ENCODE measurements at regions not wholly inside any gene's neighbourhood (a gene's known extent, or its start where the extent isn't known, plus 50 kb on each side); places are given as distances from the start of the nearest gene placed in this dataset.

DNA sequence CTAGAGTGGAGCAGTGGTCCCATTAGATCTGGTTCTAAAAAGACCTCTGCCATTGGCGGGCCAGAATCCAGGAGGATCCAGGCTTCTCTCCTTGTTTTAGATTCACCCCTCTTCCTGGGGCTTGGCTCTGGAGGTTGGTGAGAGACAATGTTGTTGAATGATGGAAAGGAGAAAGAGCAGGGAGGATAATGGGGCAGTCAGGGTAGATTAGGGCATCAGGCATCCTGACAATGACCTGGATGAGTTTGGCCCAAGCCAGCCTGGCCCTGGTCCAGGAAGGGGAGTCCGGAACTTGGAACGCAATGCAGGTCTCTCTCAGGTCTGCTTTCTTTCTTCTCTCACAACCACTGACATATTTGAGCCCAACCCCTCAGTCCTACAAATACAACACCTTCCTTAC is 260.1 kb upstream of the RASGRP1 start:
- Histone ChIP-seq H3K27me3 (ENCODE audit: control insufficient read depth, insufficient read depth, low read length) (no peaks in the 10 kb centered on the region), H3K36me3 (ENCODE audit: control insufficient read depth, insufficient read depth, low read length) (no peaks in the 10 kb centered on the region), H3K4me3 (ENCODE audit: low read depth, low read length) (no peak overlapping the region)
- no peak for DNase-seq (ENCODE audit: low read depth)
- TF ChIP-seq, protein P1, sequence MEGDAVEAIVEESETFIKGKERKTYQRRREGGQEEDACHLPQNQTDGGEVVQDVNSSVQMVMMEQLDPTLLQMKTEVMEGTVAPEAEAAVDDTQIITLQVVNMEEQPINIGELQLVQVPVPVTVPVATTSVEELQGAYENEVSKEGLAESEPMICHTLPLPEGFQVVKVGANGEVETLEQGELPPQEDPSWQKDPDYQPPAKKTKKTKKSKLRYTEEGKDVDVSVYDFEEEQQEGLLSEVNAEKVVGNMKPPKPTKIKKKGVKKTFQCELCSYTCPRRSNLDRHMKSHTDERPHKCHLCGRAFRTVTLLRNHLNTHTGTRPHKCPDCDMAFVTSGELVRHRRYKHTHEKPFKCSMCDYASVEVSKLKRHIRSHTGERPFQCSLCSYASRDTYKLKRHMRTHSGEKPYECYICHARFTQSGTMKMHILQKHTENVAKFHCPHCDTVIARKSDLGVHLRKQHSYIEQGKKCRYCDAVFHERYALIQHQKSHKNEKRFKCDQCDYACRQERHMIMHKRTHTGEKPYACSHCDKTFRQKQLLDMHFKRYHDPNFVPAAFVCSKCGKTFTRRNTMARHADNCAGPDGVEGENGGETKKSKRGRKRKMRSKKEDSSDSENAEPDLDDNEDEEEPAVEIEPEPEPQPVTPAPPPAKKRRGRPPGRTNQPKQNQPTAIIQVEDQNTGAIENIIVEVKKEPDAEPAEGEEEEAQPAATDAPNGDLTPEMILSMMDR (IDR thresholded peaks at IDR 0.05; ENCODE audit: insufficient read depth, low read length, poor library complexity, severe bottlenecking), result no peak

DNA sequence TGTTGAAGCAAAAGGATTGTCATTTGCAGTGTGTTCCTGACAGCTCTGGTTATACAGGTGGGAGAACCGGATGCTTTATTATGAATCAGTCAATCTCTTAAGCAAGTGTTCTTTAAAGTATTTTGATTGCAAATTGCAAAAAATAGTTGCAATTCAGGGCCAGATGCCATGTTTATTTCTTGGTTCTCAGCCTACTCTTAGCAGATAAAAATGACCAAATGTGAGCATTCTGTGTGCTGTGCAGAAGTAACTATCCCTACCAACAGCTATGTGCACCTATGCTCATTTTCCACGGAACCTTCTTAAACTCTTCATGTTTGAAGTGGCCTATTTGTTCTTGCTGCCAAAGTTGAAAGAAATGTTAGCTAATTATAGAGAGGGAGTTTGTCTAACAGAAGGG is 262.3 kb upstream of the RASGRP1 start:
- TF ChIP-seq, protein P1 (IDR thresholded peaks at IDR 0.05; ENCODE audit: insufficient read depth, low read length, poor library complexity, severe bottlenecking), result no peak
- no peak for DNase-seq (ENCODE audit: low read depth)

GRCh38 chr15:38828031-38828532 is 263.5 kb upstream of the RASGRP1 start:
- no peak overlapping the region for H3K4me3 ChIP-seq (ENCODE audit: low read depth, low read length)
- TF ChIP-seq, protein P1 (IDR thresholded peaks at IDR 0.05; ENCODE audit: insufficient read depth, low read length, poor library complexity, severe bottlenecking), result no peak
- no peaks in the 10 kb centered on the region for H3K27me3 ChIP-seq (ENCODE audit: control insufficient read depth, insufficient read depth, low read length)
- no peak for DNase-seq (ENCODE audit: low read depth)
- no peaks in the 10 kb centered on the region for H3K36me3 ChIP-seq (ENCODE audit: control insufficient read depth, insufficient read depth, low read length)

More for the DNA sequence above, 262.3 kb upstream of the RASGRP1 start:
- H3K4me3 ChIP-seq (ENCODE audit: low read depth, low read length), result no peak overlapping the region
- no peaks in the 10 kb centered on the region for H3K27me3 ChIP-seq (ENCODE audit: control insufficient read depth, insufficient read depth, low read length)
- no peaks in the 10 kb centered on the region for H3K36me3 ChIP-seq (ENCODE audit: control insufficient read depth, insufficient read depth, low read length)

DNA sequence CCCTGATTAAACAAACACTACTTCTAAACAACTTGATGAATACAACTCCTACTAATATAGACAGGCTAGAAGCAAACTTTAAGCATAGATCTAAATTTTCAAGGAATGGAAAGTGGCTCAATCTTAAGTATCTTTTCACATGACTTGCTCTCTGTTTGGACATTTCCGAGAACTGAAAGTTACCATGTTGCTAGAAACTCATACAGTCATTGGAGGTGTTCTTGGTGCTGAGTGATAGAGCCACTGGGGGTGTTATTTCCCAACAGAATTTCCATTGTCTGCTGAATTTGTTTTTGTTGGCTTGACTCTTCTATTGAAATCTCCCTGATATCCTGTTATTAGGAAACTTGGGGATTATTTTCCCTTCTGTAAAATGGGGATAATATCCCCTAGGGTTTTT is 264.5 kb upstream of the RASGRP1 start:
- TF ChIP-seq, protein P1 (IDR thresholded peaks at IDR 0.05; ENCODE audit: insufficient read depth, low read length, poor library complexity, severe bottlenecking), result no peak
- no peak for DNase-seq (ENCODE audit: low read depth)
- Histone ChIP-seq H3K4me3 (ENCODE audit: low read depth, low read length) (no peak overlapping the region), H3K27me3 (ENCODE audit: control insufficient read depth, insufficient read depth, low read length) (no peaks in the 10 kb centered on the region), H3K36me3 (ENCODE audit: control insufficient read depth, insufficient read depth, low read length) (no peaks in the 10 kb centered on the region)

GRCh38 chr15:38842226-38842625 is 277.6 kb upstream of the RASGRP1 start:
- H3K36me3 ChIP-seq (ENCODE audit: control insufficient read depth, insufficient read depth, low read length), result no peaks in the 10 kb centered on the region
- TF ChIP-seq, protein P1 (IDR thresholded peaks at IDR 0.05; ENCODE audit: insufficient read depth, low read length, poor library complexity, severe bottlenecking), result no peak
- no peaks in the 10 kb centered on the region for H3K27me3 ChIP-seq (ENCODE audit: control insufficient read depth, insufficient read depth, low read length)
- H3K4me3 ChIP-seq (ENCODE audit: low read depth, low read length), result no peak overlapping the region
- DNase-seq (ENCODE audit: low read depth), result no peak

DNA sequence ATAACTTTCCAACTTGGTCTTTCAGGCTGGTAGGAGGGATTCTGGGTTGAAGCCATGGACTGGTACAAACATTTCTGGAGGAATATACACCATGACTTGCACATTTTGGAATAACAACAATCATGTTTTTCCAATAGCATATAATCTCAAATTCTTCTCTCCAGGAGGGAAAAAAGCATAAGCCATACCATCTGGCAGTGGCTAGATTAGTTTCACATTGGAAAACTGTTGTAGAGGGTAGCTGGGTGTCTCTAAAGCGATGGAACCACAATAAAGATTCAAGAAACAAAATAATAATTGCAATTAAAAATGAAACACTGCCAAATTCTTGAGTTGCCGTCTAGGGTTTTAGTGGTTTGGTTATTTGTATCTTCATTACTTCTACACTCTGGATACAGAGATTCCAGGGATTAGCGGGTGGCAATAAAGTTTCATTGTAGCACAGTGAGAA is 278.5 kb upstream of the RASGRP1 start:
- no peaks in the 10 kb centered on the region for H3K36me3 ChIP-seq (ENCODE audit: control insufficient read depth, insufficient read depth, low read length)
- no peaks in the 10 kb centered on the region for H3K27me3 ChIP-seq (ENCODE audit: control insufficient read depth, insufficient read depth, low read length)
- TF ChIP-seq, protein P1 (IDR thresholded peaks at IDR 0.05; ENCODE audit: insufficient read depth, low read length, poor library complexity, severe bottlenecking), result no peak
- no peak overlapping the region for H3K4me3 ChIP-seq (ENCODE audit: low read depth, low read length)
- no peak for DNase-seq (ENCODE audit: low read depth)

Measured in kidney epithelial cell (primary cell).